B cell (primary cell): ENCODE measurements at regions not wholly inside any gene's neighbourhood (a gene's known extent, or its start where the extent isn't known, plus 50 kb on each side); places are given as distances from the start of the nearest gene placed in this dataset.

Experiments
- ATAC-seq: fragments of 200-7000 bp; cut with Tn5 transposase; one replicate; pipeline ENCODE4 v1.10.0; 2021; ENCODE audit warnings: low read depth, mild to moderate bottlenecking, moderate number of reproducible peaks, moderate library complexity
- CTCF ChIA-PET: fragments of 350-600 bp; sonication (Branson Sonifier 250); formaldehyde crosslinking; loops from one replicate; lab custom pipeline; 2021; ENCODE audit warnings: antibody characterized with exemption, inconsistent platforms; lab: Charles Lee
- POLR2A ChIA-PET: fragments of 350-600 bp; sonication (Branson Sonifier 250); formaldehyde crosslinking; loops from one replicate; lab custom pipeline; 2021; ENCODE audit warnings: antibody characterized with exemption; lab: Charles Lee
- DNase-seq: peaks from one replicate; pipeline ENCODE4 v3.0.0; 2013
- H2AFZ ChIP-seq: 2 replicates; pipeline ENCODE4 v1.6.1; 2012; ENCODE audit warnings: mild to moderate bottlenecking, low read depth, low read length; ENCODE audit not compliant: insufficient read depth, poor library complexity, severe bottlenecking
- H3K27ac ChIP-seq, 2 donors: 1 replicate in 1 of 2; 2 replicates in 1 of 2; pipeline ENCODE4 v1.5.1; 2012 to 2013; ENCODE audit warnings: low read length in 2 of 2, mild to moderate bottlenecking in 2 of 2, moderate library complexity in 1 of 2
- H3K27me3 ChIP-seq, 4 experiments: fragments of 200-600 bp in 1 of 4; sonication (generic) in 1 of 4; replicated peaks in 1 of 4; 1 replicate in 2 of 4; 2 replicates in 2 of 4; pipeline versions ENCODE4 v1.6.1 to v1.7.0; 2013 to 2016; ENCODE audit warnings: low read length in 3 of 4, mild to moderate bottlenecking in 2 of 4, mixed read lengths in 1 of 4, moderate library complexity in 1 of 4; ENCODE audit not compliant: insufficient read depth in 4 of 4, control insufficient read depth in 3 of 4; ENCODE audit errors: control extremely low read depth in 1 of 4
- H3K36me3 ChIP-seq, 2 experiments: replicated peaks in 1 of 2; 1 replicate in 1 of 2; 2 replicates in 1 of 2; pipeline versions ENCODE4 v1.6.1 to v1.7.1; 2013; ENCODE audit warnings: low read length in 1 of 2; ENCODE audit not compliant: insufficient read depth in 2 of 2, control insufficient read depth in 1 of 2; ENCODE audit errors: control extremely low read depth in 1 of 2, extremely low read depth in 1 of 2
- H3K4me1 ChIP-seq, 2 donors: fragments of 200-600 bp in 1 of 2; sonication (generic) in 1 of 2; 1 replicate in 1 of 2; 2 replicates in 1 of 2; pipeline versions ENCODE4 v1.5.1 to v1.6.1; 2013 to 2017; ENCODE audit warnings: low read length in 2 of 2; ENCODE audit not compliant: control insufficient read depth in 2 of 2, insufficient read depth in 2 of 2
- H3K4me2 ChIP-seq: replicated peaks from 2 replicates; pipeline ENCODE3; 2012; ENCODE audit warnings: mild to moderate bottlenecking, low read depth, low read length; ENCODE audit not compliant: poor library complexity, severe bottlenecking
- H3K4me3 ChIP-seq, 5 experiments: fragments of 200-600 bp in 1 of 5; sonication (generic) in 1 of 5; 1 replicate in 3 of 5; 2 replicates in 2 of 5; pipeline versions ENCODE4 v1.5.1 to v1.7.0; 2011 to 2016; ENCODE audit warnings: low read length in 4 of 5, mild to moderate bottlenecking in 4 of 5, low read depth in 2 of 5, control low read depth in 1 of 5, moderate library complexity in 1 of 5; ENCODE audit not compliant: insufficient read depth in 1 of 5; ENCODE audit errors: control extremely low read depth in 1 of 5, extremely low read depth in 1 of 5
- H3K79me2 ChIP-seq: fragments of 200-600 bp; sonication (generic); one replicate; pipeline ENCODE4 v1.6.0; 2016; ENCODE audit warnings: low read length; ENCODE audit not compliant: control insufficient read depth, insufficient read depth
- H3K9ac ChIP-seq: fragments of 200-600 bp; sonication (generic); 2 replicates; pipeline ENCODE4 v1.6.1; 2017; ENCODE audit warnings: mild to moderate bottlenecking, low read length, moderate library complexity
- H3K9me3 ChIP-seq, 3 donors: one replicate each; pipeline versions ENCODE4 v1.6.1 to v1.7.1; 2013; ENCODE audit warnings: low read length in 2 of 3; ENCODE audit not compliant: control insufficient read depth in 2 of 3, insufficient read depth in 1 of 3; ENCODE audit errors: control extremely low read depth in 1 of 3
- H4K20me1 ChIP-seq: 2 replicates; pipeline ENCODE4 v1.6.0; 2012; ENCODE audit warnings: mild to moderate bottlenecking, low read length; ENCODE audit not compliant: insufficient read depth, control insufficient read depth, poor library complexity, severe bottlenecking
- H3K27ac Mint-ChIP-seq: one replicate; pipeline ENCODE4 v1.8.0; 2021; ENCODE audit warnings: mixed read lengths
- H3K27me3 Mint-ChIP-seq: one replicate; pipeline ENCODE4 v1.8.0; 2021; ENCODE audit warnings: mixed read lengths
- H3K4me1 Mint-ChIP-seq: one replicate; pipeline ENCODE4 v1.8.0; 2021; ENCODE audit warnings: mixed read lengths
- H3K4me3 Mint-ChIP-seq: one replicate; pipeline ENCODE4 v1.8.0; 2021; ENCODE audit warnings: mixed read lengths
- H3K9me3 Mint-ChIP-seq: one replicate; pipeline ENCODE4 v1.8.0; 2022; ENCODE audit warnings: mixed read lengths; ENCODE audit not compliant: insufficient read depth
- EZH2 ChIP-seq: IDR thresholded peaks from 2 replicates; pipeline ENCODE4 v1.6.1; 2012; ENCODE audit warnings: borderline replicate concordance, low read depth, mild to moderate bottlenecking, moderate library complexity, low read length; ENCODE audit not compliant: insufficient read depth, poor library complexity, severe bottlenecking
- WGBS: methylation state at CpG from one replicate; pipeline ENCODE4 v1.1.5; 2013; ENCODE audit warnings: missing lambda C conversion rate; ENCODE audit not compliant: insufficient coverage; 5-methylcytosine and 5-hydroxymethylcytosine counted together
- intact Hi-C: fragments of 100-400 bp; cut with micrococcal nuclease; formaldehyde crosslinking; loops from one replicate; pipeline ENCODE4 v1.10.0; 2022
- TF ChIP-seq, protein P1 (sequence below): fragments of 200-600 bp; IDR thresholded peaks from one replicate; pipeline ENCODE4 v1.8.0; 2022; ENCODE audit warnings: antibody characterized with exemption, mild to moderate bottlenecking

GRCh38 chr15:39413558-39413957 lies 167.3 kb upstream of the THBS1 start:
- Histone ChIP-seq H3K79me2 (no peaks in the 10 kb centered on the region), H3K9ac (no peak overlapping the region), H3K4me1 (no peaks in the 10 kb centered on the region), H3K36me3 (no peaks in the 10 kb centered on the region), H3K27me3 (no peaks in the 10 kb centered on the region), H2AFZ (no peak overlapping the region), H3K27ac (no peak overlapping the region), H4K20me1 (no peaks in the 10 kb centered on the region), H3K4me2 (no peak overlapping the region), H3K4me3 (no peak overlapping the region), H3K9me3 (peaks cover 0 to 6% (median 0%) of the 10 kb centered on the region in 3 donors)
- Mint-ChIP-seq H3K9me3 (peaks cover 2% of the 10 kb centered on the region), H3K4me3 (no peak overlapping the region), H3K27me3 (peaks cover 10% of the 10 kb centered on the region), H3K4me1 (no peaks in the 10 kb centered on the region), H3K27ac (no peak overlapping the region)
- ChIA-PET CTCF (no interaction called here), POLR2A (no interaction called here)
- intact Hi-C loops: no loop called here
- TF ChIP-seq, protein P1, sequence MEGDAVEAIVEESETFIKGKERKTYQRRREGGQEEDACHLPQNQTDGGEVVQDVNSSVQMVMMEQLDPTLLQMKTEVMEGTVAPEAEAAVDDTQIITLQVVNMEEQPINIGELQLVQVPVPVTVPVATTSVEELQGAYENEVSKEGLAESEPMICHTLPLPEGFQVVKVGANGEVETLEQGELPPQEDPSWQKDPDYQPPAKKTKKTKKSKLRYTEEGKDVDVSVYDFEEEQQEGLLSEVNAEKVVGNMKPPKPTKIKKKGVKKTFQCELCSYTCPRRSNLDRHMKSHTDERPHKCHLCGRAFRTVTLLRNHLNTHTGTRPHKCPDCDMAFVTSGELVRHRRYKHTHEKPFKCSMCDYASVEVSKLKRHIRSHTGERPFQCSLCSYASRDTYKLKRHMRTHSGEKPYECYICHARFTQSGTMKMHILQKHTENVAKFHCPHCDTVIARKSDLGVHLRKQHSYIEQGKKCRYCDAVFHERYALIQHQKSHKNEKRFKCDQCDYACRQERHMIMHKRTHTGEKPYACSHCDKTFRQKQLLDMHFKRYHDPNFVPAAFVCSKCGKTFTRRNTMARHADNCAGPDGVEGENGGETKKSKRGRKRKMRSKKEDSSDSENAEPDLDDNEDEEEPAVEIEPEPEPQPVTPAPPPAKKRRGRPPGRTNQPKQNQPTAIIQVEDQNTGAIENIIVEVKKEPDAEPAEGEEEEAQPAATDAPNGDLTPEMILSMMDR: no peak
- TF ChIP-seq EZH2: no peak
- no CpG with 5 or more reads among the region's 1 CpG for WGBS
- DNase-seq (no peak), ATAC-seq (no peak)

- TF ChIP-seq EZH2: no peak
- TF ChIP-seq, protein P1: no peak
- no peak overlapping the region for H3K4me3 Mint-ChIP-seq
- POLR2A ChIA-PET: no interaction called here
- intact Hi-C loops: no loop called here
- H3K27ac Mint-ChIP-seq: no peak overlapping the region
- no peaks in the 10 kb centered on the region for H3K4me1 Mint-ChIP-seq
- Histone ChIP-seq H3K4me1 (no peaks in the 10 kb centered on the region), H2AFZ (no peak overlapping the region), H3K9ac (no peak overlapping the region), H4K20me1 (no peaks in the 10 kb centered on the region), H3K27me3 (no peaks in the 10 kb centered on the region), H3K27ac (no peak overlapping the region), H3K9me3 (peaks cover 0 to 6% (median 0%) of the 10 kb centered on the region in 3 donors), H3K4me3 (no peak overlapping the region), H3K79me2 (no peaks in the 10 kb centered on the region), H3K36me3 (no peaks in the 10 kb centered on the region), H3K4me2 (no peak overlapping the region)
- DNase-seq (no peak), ATAC-seq (no peak)
- WGBS: 90% methylated on average over 2 of the region's 4 CpGs
- CTCF ChIA-PET: no interaction called here
- H3K9me3 Mint-ChIP-seq: peaks cover 2% of the 10 kb centered on the region
- H3K27me3 Mint-ChIP-seq: peaks cover 15% of the 10 kb centered on the region
Measured at GRCh38 chr15:39414201-39414600, 166.7 kb upstream of the THBS1 start.
